HG02610 (cell line): ENCODE measurements at regions not wholly inside any gene's neighbourhood (a gene's known extent, or its start where the extent isn't known, plus 50 kb on each side); places are given as distances from the start of the nearest gene placed in this dataset.
"Not testable (repeated sequence)": the region's sequence is repeated elsewhere in the genome, so short reads cannot be mapped to it uniquely, and the experiment has no call there.

Source experiments
- ATAC-seq: cut with Tn5 transposase; IDR thresholded peaks from one replicate; pipeline ENCODE4 v1.9.1; 2021; ENCODE audit warnings: mild to moderate bottlenecking, moderate library complexity; ENCODE audit not compliant: unreplicated experiment

GRCh38 chr6:81145506-81145905, 607.0 kb downstream of the TENT5A start:
- no peak for ATAC-seq

- no peak for ATAC-seq
Measured at GRCh38 chr6:81144346-81144745, 608.1 kb downstream of the TENT5A start.

GRCh38 chr6:81138236-81138635, 614.2 kb downstream of the TENT5A start:
- ATAC-seq = no peak

DNA sequence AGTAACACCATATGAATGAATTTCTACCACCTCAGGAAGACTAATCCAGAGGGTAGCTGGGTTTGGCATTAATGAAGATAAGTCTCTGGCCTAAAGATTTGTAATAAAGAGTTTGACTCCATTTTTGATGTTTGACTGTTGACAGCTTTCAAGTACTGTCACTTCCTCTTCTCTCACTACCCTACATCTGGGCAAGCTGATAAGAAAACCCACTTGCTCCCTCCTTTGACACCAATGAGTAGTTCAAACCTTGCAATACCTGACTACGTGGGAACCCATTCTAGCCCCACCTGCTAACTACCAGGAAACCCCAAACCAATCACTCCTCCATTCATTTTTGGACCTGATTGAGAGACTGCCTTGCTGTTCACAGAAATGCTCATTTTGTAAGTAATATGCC, 621.5 kb downstream of the TENT5A start:
- ATAC-seq = no peak

DNA sequence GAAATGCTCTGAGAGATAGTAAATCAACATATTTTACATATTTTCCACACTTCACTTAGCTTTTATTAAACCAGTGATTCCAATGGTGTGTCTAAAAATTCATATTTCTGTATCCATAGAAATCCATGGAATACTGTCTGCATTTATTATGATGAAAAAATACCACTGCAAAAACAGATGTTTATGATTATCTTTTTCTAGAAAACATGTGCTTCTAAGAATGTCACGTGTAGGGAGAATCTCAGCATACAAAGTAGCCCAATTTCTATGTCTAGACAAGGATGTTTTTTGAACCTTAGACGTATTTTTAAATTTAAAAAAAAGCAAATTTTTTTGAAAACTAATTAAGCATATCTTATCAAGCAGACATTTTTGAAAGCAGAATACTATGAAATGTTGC, 622.4 kb downstream of the TENT5A start:
- ATAC-seq = no peak

DNA sequence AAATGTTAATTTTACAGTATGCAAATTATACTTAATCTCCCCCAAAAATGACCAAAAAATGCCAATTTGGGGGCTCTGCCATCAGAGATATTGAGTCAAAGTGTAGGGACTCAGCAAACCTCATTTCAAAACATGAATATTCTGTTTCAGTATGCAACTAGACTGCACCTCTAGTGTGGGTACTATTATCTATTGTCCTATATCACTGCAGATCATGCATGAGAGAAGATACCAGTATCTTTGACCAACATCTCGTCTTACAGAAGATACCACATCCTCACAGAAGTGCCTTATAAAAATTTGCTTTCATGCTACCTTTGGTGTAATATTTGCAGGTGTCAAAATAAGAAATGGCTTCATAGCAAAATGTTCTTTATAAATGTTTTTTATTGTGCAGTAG, 623.8 kb downstream of the TENT5A start:
- no peak for ATAC-seq

- ATAC-seq = no peak
Measured at GRCh38 chr6:81126150-81126549, 626.3 kb downstream of the TENT5A start.

- ATAC-seq = no peak
Measured at GRCh38 chr6:81120280-81120679, 632.2 kb downstream of the TENT5A start.

- ATAC-seq = no peak
Measured at GRCh38 chr6:81105998-81106397, 646.5 kb downstream of the TENT5A start.

DNA sequence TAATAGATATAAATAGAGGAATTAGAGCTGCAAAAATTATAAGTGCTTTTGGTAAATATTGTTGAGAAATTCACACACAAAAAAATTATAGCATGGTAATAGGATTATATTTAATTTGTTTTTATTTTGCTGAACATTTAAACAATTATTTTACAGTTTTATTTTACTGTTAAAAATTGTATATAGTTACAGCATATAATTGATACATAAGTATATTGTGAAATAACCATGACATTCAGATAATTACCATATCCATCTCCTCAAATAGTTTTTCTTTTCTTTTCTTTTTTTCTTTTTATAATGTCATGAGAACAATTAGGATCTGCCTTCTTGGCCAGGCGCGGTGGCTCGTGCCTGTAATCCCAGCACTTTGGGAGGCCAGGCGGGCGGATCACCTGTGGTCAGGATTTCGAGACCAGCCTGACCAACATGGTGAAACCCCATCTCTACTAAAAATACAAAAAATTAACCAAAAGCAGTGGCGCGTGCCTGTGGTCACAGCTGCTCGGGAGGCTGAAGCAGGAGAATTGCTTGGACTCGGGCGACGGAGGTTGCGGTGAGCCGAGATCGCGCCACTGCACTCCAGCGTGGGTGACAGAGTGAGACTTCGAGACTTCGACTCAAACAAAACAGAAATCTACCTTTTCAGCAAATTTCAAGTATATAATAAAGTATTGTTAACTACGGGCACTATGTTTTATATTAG, 654.2 kb downstream of the TENT5A start:
- no peak for ATAC-seq

DNA sequence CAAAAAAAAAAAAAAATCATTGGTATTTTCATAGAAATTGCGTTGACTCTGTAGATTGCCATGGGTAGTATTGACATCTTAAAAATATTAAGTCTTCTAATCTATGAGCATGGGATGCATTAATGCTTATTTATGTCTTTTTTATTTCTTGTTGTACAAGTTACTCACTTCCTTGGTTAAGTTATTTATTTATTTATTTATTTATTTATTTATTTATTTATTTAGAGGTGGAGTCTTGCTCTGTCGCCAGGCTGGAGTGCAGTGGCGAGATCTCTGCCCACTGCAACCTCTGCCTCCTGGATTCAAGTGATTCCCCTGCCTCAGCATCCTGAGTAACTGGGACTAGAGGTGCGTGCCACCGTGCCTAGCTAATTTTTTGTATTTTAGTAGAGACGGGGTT, 656.0 kb downstream of the TENT5A start:
- not testable (repeated sequence) for ATAC-seq

DNA sequence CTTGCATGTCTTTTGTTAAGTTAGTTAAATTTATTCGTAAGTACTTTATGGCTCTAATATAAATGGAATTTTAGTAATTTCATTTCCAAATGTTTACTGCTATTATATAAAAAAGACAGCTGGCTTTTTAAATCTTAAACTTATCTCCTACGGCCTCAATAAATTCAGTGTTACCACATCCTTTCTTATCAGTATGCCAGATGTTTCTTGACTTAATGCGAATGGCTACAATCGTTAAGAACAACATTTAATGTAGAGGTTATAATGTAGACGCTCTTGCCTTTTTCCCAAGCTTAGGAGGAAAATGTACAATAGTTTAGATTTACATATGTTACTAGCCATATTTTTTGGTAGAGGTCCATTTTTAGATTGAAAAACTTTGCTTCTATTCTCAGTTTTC, 659.4 kb downstream of the TENT5A start:
- no peak for ATAC-seq

- no peak for ATAC-seq
Measured at GRCh38 chr6:81088145-81088544, 664.3 kb downstream of the TENT5A start.

DNA sequence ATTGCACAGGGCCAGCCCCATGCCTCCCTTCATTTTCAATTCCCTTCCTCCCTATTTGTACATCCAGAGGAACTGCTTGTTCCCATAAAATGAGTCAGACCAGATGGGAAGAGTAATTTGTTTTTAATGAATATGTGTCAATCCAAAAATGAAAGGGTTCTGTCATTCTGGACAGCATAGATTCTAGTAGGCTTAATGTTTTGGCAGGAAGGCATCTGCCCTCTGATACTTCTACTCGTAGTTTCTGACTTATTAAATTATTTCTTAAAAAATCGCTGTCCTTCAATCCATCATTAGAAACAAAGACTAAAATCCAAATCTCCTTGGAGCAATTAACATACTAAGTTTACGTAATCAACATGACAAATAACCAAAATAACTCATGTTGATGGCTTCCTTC, 665.5 kb downstream of the TENT5A start:
- ATAC-seq = no peak

- no peak for ATAC-seq
Measured at GRCh38 chr6:81085431-81085790, 667.1 kb downstream of the TENT5A start.

GRCh38 chr6:81084776-81085430, 667.6 kb downstream of the TENT5A start:
- no peak for ATAC-seq

DNA sequence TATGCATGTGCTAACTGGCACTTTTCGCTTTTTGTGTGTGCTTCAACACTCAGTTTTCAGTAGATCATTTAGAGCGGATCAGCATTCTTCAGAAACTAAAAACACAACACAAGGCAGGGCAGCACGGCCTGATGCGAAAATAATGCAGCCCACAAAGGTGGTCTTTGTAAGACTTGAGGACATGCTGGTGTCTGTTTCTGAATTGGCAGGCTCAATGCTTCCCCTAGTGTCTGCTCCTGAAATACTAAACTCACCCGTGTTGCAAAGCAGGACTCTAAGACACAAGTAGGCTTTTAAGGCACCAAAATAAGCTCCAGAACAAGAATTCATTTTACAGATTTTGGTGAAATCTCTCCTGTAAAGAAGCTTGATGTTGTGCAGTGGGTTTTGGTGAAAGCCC, 676.5 kb downstream of the TENT5A start:
- no peak for ATAC-seq

- no peak for ATAC-seq
Measured at GRCh38 chr6:81073318-81073717, 679.2 kb downstream of the TENT5A start.

GRCh38 chr6:81071121-81071520, 681.4 kb downstream of the TENT5A start:
- ATAC-seq = no peak

DNA sequence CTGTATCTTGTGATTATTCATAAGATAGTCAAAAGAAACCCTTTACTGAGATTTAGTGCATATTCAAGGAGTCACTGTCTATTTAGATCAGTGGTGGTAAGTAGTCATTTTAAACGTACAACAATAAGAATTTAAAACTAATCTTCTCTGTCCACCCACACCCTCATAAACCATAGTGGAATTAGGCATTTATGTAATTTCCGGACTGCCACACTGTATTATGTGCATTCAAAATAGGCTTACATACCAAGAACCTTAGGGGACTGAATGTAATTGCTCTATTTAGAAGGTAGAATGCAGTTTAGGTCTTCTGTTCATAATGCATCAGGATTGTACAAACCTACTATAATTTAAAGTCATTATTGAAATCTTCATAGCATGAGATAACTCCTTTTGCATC, 685.4 kb downstream of the TENT5A start:
- no peak for ATAC-seq

DNA sequence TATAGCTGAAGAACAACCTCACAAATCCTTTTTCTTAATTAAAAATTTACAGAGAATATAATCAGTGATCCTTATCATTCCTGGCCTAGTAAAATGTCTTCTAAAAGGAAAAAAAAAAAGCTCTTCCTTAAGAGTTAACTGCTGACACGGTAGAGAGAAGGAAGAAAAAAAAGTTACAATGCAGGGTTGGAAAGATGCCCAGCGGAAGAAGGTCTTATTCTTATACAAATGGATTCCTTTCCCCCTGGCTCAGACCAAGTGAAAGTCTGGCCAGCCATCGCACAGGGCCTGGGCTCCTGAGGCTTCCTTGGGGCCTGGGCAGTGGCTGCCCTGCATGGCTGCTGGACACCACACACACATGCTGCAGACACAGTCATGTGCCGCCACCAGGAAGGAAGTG, 688.6 kb downstream of the TENT5A start:
- no peak for ATAC-seq

DNA sequence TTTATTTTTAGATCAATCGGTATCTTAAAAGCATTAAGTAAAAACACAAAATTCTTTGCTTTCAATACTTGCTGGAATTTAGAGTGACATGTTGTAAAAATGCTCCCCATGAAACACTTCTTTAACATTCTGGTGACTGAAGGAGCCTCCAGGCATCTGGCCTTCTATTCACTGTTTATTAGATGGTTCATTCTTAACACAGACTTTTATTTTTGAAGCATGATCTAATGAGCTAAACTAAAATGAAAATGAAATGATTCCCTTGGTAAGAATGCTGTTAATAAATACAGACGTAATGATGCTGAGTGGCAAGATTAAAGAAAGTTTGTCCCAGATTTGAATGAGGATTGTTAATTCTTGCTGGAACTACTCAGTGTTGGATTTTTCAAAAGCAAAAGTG, 698.4 kb downstream of the TENT5A start:
- no peak for ATAC-seq

GRCh38 chr6:81051952-81052351, 700.5 kb downstream of the TENT5A start:
- no peak for ATAC-seq
